GM21529 (cell line): ENCODE measurements at regions not wholly inside any gene's neighbourhood (a gene's known extent, or its start where the extent isn't known, plus 50 kb on each side); places are given as distances from the start of the nearest gene placed in this dataset.

Source experiments
- ATAC-seq: cut with Tn5 transposase; IDR thresholded peaks from one replicate; pipeline ENCODE4 v1.9.1; 2021; ENCODE audit not compliant: unreplicated experiment

GRCh38 chr11:116199182-116199581, 573.6 kb downstream of the BUD13 start:
- no peak for ATAC-seq

GRCh38 chr11:116194156-116194904, 578.5 kb downstream of the BUD13 start:
- no peak for ATAC-seq

GRCh38 chr11:116193321-116194131, 579.3 kb downstream of the BUD13 start:
- no peak for ATAC-seq

GRCh38 chr11:116192509-116193210, 580.1 kb downstream of the BUD13 start:
- no peak for ATAC-seq

- no peak for ATAC-seq
These were observed 581.9 kb downstream of the BUD13 start for GRCh38 chr11:116190861-116191260.

- no peak for ATAC-seq
These were observed 583.2 kb downstream of the BUD13 start for GRCh38 chr11:116189408-116190170.

- no peak for ATAC-seq
These were observed 584.4 kb downstream of the BUD13 start for GRCh38 chr11:116188350-116188749.

- ATAC-seq, result no peak
These were observed 585.8 kb downstream of the BUD13 start for GRCh38 chr11:116187026-116187425.

GRCh38 chr11:116185551-116185950, 587.2 kb downstream of the BUD13 start:
- no peak for ATAC-seq

- no peak for ATAC-seq
These were observed 588.0 kb downstream of the BUD13 start for GRCh38 chr11:116184763-116185162.

- ATAC-seq, result no peak
These were observed 590.3 kb downstream of the BUD13 start for GRCh38 chr11:116182356-116182966.

- ATAC-seq, result no peak
These were observed 591.8 kb downstream of the BUD13 start for GRCh38 chr11:116180806-116181600.

GRCh38 chr11:116179401-116179800, 593.4 kb downstream of the BUD13 start:
- ATAC-seq, result no peak

- no peak for ATAC-seq
These were observed 595.1 kb downstream of the BUD13 start for GRCh38 chr11:116177521-116178210.

- no peak for ATAC-seq
These were observed 596.2 kb downstream of the BUD13 start for GRCh38 chr11:116176484-116177005.

GRCh38 chr11:116175707-116176106, 597.1 kb downstream of the BUD13 start:
- no peak for ATAC-seq

- ATAC-seq, result no peak
These were observed 598.6 kb downstream of the BUD13 start for GRCh38 chr11:116173941-116174911.

- no peak for ATAC-seq
These were observed 599.3 kb downstream of the BUD13 start for GRCh38 chr11:116173506-116173905.
